T-helper 1 cell treated with Interleukin-12 subunit alpha and Interleukin-12 subunit beta and Interleukin-4 antibody, amounts not matched to agents 30 μg/mL and 1 μg/mL, for 36 hours (primary cell): ENCODE measurements at regions not wholly inside any gene's neighbourhood (a gene's known extent, or its start where the extent isn't known, plus 50 kb on each side); places are given as distances from the start of the nearest gene placed in this dataset.

Source experiments
- H3K27ac Mint-ChIP-seq: one replicate; pipeline ENCODE4 v1.8.0; 2021; ENCODE audit warnings: mild to moderate bottlenecking, mixed read lengths
- H3K27me3 Mint-ChIP-seq: one replicate; pipeline ENCODE4 v1.8.0; 2021; ENCODE audit warnings: low read depth, mixed read lengths
- H3K36me3 Mint-ChIP-seq: one replicate; pipeline ENCODE4 v1.8.0; 2021; ENCODE audit warnings: low read depth, mixed read lengths
- H3K4me1 Mint-ChIP-seq: one replicate; pipeline ENCODE4 v1.8.0; 2021; ENCODE audit warnings: low read depth, mixed read lengths
- H3K4me3 Mint-ChIP-seq: one replicate; pipeline ENCODE4 v1.8.0; 2021; ENCODE audit warnings: mild to moderate bottlenecking, moderate library complexity, mixed read lengths
- H3K9me3 Mint-ChIP-seq: one replicate; pipeline ENCODE4 v1.8.0; 2021; ENCODE audit warnings: mixed read lengths

DNA sequence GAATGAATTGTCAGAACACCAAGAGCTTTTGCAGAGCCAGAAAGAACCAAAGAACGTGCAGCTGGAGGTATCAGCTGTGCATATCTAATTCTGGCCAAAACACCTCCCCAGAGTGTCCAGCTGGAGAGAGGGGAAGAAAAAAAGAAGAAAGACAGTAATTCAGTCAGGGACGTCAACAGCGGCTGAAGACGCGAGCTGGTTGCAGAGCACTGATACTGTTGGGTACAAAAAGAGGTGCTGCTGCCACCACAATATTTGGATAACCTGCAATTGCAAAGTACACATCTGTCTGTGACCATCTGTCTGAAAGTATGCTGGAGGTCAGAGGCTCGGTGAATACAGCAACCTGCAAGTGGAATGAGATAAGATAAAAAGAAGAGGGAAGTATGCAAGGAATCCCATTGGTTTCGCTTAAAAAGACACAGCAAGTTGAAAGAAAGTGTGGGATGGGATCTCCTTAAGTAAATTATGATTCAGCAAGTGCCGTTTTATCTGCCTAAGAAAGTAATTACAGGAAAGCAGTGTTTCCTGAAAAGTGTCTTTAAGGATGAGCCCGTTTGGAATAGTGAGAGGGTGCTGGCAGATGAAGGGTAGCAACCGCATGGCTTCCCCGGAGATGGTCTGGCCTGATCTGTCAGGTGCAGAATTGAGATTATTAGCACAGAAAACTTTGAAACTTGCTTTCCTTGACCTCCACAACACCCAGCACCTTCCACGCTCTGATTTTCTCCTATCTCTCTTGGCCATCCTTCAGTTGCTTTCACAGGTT lies 189.9 kb upstream of the PRDM1 start:
- H3K4me1 Mint-ChIP-seq: peaks cover 46% of the 10 kb centered on the region
- H3K9me3 Mint-ChIP-seq: peaks cover 23% of the 10 kb centered on the region
- no peak overlapping the region for H3K4me3 Mint-ChIP-seq
- no peaks in the 10 kb centered on the region for H3K27me3 Mint-ChIP-seq
- no peak overlapping the region for H3K27ac Mint-ChIP-seq
- peaks cover 19% of the 10 kb centered on the region for H3K36me3 Mint-ChIP-seq

DNA sequence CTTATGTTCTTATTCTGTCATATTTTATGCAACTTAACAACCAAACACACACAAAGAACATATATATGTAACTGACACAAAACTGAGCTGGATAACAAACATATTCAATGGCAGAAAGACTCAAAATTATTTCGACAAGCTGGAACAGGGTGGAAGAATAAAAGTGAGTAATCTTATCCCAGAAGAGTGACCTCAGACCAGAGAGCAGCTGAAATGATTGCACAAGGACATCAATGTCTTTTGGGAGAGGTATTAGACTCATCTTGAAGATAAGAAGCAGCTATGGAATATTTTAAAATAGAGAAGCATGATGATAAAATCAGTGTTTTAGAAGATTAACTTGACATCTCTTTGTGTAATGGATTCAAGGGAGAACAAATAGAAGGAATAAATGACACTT lies 191.6 kb upstream of the PRDM1 start:
- no peaks in the 10 kb centered on the region for H3K27me3 Mint-ChIP-seq
- H3K4me3 Mint-ChIP-seq: no peak overlapping the region
- peaks cover 36% of the 10 kb centered on the region for H3K4me1 Mint-ChIP-seq
- H3K36me3 Mint-ChIP-seq: peaks cover 20% of the 10 kb centered on the region
- peaks cover 21% of the 10 kb centered on the region for H3K9me3 Mint-ChIP-seq
- H3K27ac Mint-ChIP-seq: no peak overlapping the region

GRCh38 chr6:105893741-105894140 lies 192.4 kb upstream of the PRDM1 start:
- H3K27ac Mint-ChIP-seq: no peak overlapping the region
- H3K36me3 Mint-ChIP-seq: peaks cover 20% of the 10 kb centered on the region
- peaks cover 23% of the 10 kb centered on the region for H3K9me3 Mint-ChIP-seq
- H3K4me3 Mint-ChIP-seq: no peak overlapping the region
- H3K4me1 Mint-ChIP-seq: peaks cover 34% of the 10 kb centered on the region
- H3K27me3 Mint-ChIP-seq: no peaks in the 10 kb centered on the region

DNA sequence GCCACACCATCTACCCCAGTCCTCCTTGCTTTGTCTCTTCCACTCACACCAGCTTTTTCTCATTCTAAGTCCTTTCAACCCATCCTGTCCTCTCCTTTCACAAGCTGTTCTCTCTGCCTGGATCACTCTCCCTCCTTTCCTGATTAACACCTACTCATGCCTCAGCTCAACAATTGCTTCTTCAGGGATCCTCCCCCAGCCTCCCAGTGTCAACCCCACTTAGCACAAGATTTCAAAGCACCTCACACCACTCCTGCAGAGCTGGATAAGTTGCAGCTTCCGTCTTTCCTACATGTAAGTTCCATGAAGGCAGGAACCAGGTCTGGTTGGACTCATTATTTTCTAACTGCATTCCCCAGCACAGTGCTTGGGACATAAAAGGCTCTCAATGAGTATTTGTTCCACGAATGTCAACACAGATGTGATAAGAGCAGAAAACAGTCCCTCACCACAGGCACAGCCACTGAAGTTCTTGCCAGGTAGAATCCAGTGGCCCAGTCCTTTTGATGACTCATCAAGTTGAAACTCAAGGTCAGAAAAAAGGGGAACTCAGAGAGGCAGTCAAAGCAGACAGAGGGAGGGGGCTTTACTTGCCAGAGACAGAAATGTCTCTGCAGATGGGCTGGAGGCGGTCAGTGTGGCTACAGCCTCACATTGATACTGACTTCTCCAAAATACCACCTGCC lies 193.4 kb upstream of the PRDM1 start:
- H3K36me3 Mint-ChIP-seq: peaks cover 19% of the 10 kb centered on the region

DNA sequence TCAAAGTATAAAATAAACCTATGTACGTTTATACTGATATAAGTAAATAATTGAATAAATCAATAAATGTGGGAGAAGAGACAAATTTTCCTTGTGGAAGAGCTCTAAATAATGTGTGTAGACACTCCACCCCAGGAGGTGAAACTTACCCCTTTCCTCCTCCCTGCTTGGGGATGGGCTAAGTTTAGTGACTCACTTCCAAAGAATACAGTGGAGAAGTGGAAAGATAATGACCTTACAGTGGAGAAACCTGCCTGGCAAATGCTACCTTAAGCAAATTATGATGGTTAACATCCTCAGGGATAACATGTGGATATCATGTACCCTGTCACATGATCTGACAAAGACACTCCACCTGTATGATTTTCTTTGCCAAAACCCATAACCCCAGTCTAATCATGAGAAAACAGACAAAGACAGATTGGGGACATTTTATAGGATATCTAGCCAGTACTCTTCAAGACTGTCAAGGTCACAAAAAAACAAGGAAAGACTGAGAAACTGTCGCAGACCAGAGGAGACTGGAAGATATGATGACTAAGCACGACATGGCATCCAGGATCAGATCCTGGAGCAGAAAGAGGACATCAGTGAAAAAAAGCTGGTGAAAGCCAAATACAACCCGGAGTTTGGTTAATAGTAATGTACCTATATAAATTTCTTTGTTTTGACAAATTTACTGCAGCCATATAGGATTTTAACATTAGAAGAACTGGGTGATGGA lies 195.5 kb upstream of the PRDM1 start:
- no peak overlapping the region for H3K27ac Mint-ChIP-seq
- peaks cover 21% of the 10 kb centered on the region for H3K36me3 Mint-ChIP-seq
- H3K27me3 Mint-ChIP-seq: no peaks in the 10 kb centered on the region
- H3K9me3 Mint-ChIP-seq: peaks cover 17% of the 10 kb centered on the region
- no peak overlapping the region for H3K4me3 Mint-ChIP-seq
- H3K4me1 Mint-ChIP-seq: peaks cover 42% of the 10 kb centered on the region

More for the DNA sequence above, 193.4 kb upstream of the PRDM1 start:
- peak overlapping the region; percentile 29 for H3K4me3 Mint-ChIP-seq
- H3K4me1 Mint-ChIP-seq: peaks cover 29% of the 10 kb centered on the region
- H3K27me3 Mint-ChIP-seq: no peaks in the 10 kb centered on the region
- H3K9me3 Mint-ChIP-seq: peaks cover 17% of the 10 kb centered on the region
- peak overlapping the region; percentile 24 for H3K27ac Mint-ChIP-seq

DNA sequence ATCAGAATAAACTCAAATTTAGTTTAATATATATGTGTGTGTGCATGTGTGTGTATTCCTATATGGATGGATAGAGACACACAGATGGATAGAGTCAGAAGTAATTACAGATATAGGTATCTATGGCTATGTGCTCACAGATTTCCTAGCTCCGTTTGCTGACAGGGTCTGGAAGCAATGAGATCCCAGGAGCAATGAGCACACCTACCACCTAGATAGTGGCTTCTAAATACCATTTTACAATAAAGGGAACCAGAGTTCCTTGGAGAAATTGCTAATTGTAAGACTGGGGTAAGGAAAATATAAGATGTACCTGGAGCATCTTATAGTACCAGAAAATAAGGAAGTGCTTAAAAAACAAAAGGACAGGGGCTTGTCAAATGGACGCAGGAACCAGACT lies 196.2 kb upstream of the PRDM1 start:
- Mint-ChIP-seq H3K36me3 (peaks cover 23% of the 10 kb centered on the region), H3K27ac (no peak overlapping the region), H3K9me3 (peaks cover 15% of the 10 kb centered on the region), H3K27me3 (no peaks in the 10 kb centered on the region), H3K4me3 (no peak overlapping the region), H3K4me1 (peaks cover 48% of the 10 kb centered on the region)

GRCh38 chr6:105886814-105887544 lies 199.2 kb upstream of the PRDM1 start:
- no peak overlapping the region for H3K27ac Mint-ChIP-seq
- peaks cover 9% of the 10 kb centered on the region for H3K9me3 Mint-ChIP-seq
- H3K27me3 Mint-ChIP-seq: no peaks in the 10 kb centered on the region
- H3K4me3 Mint-ChIP-seq: no peak overlapping the region
- peaks cover 16% of the 10 kb centered on the region for H3K36me3 Mint-ChIP-seq
- H3K4me1 Mint-ChIP-seq: peaks cover 46% of the 10 kb centered on the region

- Mint-ChIP-seq H3K36me3 (peaks cover 14% of the 10 kb centered on the region), H3K27ac (peak overlapping the region; percentile 62), H3K9me3 (peaks cover 9% of the 10 kb centered on the region), H3K4me1 (peaks cover 44% of the 10 kb centered on the region), H3K4me3 (no peak overlapping the region), H3K27me3 (no peaks in the 10 kb centered on the region)
Measured at GRCh38 chr6:105886066-105886813, 199.9 kb upstream of the PRDM1 start.

GRCh38 chr6:105884426-105884825 lies 201.7 kb upstream of the PRDM1 start:
- no peak overlapping the region for H3K27ac Mint-ChIP-seq
- peaks cover 55% of the 10 kb centered on the region for H3K4me1 Mint-ChIP-seq
- H3K4me3 Mint-ChIP-seq: no peak overlapping the region
- H3K27me3 Mint-ChIP-seq: no peaks in the 10 kb centered on the region
- peaks cover 5% of the 10 kb centered on the region for H3K9me3 Mint-ChIP-seq
- peaks cover 14% of the 10 kb centered on the region for H3K36me3 Mint-ChIP-seq

DNA sequence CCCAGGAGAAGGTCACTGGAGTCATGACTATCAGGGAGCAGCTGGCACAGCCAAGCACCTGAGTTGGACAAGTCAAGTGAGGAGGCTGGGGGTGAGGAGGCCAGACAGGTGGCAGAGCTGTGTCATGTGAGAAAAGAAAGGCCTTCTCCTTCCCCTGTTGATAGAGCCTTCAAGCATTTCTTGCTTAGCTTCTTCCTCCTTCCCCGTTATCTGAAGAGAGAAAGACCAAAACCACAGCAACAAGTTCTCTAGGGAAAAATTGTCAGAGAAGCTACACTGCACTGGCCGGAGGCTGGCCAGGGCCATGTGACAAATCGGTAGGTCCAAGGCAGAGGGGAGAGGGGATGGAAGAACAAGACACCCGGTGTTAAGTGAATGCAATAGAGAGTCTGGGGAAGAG lies 202.1 kb upstream of the PRDM1 start:
- H3K9me3 Mint-ChIP-seq: peaks cover 2% of the 10 kb centered on the region
- H3K27ac Mint-ChIP-seq: no peak overlapping the region
- H3K4me1 Mint-ChIP-seq: peaks cover 58% of the 10 kb centered on the region
- no peak overlapping the region for H3K4me3 Mint-ChIP-seq
- H3K27me3 Mint-ChIP-seq: no peaks in the 10 kb centered on the region
- peaks cover 13% of the 10 kb centered on the region for H3K36me3 Mint-ChIP-seq

GRCh38 chr6:105882828-105883227 lies 203.3 kb upstream of the PRDM1 start:
- peaks cover 5% of the 10 kb centered on the region for H3K9me3 Mint-ChIP-seq
- peaks cover 59% of the 10 kb centered on the region for H3K4me1 Mint-ChIP-seq

DNA sequence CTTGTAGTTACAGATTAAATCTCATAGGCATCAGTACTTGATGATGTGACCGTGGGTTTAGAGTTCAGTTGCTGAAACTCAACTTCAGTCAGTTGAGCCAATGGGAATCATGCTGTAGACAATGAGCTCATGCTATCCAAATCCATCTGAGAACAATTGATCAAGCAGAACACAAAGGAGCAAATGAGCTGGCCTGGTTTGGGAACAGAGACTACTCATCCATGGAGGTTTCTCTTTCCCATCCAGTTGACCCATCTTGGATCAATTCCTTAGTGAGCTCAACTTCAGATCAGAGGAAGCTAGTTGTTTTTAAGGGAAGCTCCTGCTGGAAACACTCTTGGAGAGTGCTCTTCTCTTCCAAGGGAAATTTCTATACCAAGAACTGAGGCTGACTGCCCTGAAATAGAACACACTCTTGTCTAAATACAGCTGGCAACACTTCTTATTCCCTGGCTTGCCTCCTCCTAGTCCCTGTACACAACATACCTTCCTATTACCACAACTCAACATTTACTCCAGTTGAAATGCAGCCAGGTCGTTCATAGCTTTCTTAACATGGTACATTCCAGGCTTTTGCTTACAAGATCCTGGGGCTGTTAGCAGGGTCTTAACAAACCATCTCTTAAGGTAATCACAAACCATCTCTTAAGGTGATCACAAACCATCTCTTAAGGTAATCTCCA lies 203.9 kb upstream of the PRDM1 start:
- H3K36me3 Mint-ChIP-seq: peaks cover 16% of the 10 kb centered on the region
- no peak overlapping the region for H3K27ac Mint-ChIP-seq
- H3K4me1 Mint-ChIP-seq: peaks cover 54% of the 10 kb centered on the region
- H3K9me3 Mint-ChIP-seq: peaks cover 8% of the 10 kb centered on the region
- H3K4me3 Mint-ChIP-seq: no peak overlapping the region
- H3K27me3 Mint-ChIP-seq: no peaks in the 10 kb centered on the region

More at GRCh38 chr6:105882828-105883227, 203.3 kb upstream of the PRDM1 start:
- no peak overlapping the region for H3K4me3 Mint-ChIP-seq
- H3K36me3 Mint-ChIP-seq: peaks cover 14% of the 10 kb centered on the region
- no peak overlapping the region for H3K27ac Mint-ChIP-seq
- H3K27me3 Mint-ChIP-seq: no peaks in the 10 kb centered on the region

DNA sequence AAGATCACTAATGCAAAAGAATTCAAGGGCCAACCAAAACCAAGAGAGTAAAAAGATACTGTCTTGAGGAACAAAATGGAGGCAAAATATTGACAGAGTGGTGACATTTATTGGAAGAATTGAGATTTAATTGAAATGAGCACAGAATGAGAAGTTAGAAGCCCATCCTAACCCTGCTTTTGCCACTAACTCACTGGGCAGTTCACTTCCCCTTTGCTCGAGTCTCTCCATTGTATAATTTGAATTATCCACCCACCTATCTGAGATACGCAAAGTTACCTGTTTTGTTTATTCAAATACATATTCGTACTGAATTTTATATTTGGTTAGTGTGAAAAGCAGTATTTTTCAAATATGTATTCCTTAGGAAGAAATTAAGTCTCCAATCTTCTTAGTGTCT lies 204.5 kb upstream of the PRDM1 start:
- H3K36me3 Mint-ChIP-seq: peaks cover 16% of the 10 kb centered on the region
- peaks cover 51% of the 10 kb centered on the region for H3K4me1 Mint-ChIP-seq
- no peak overlapping the region for H3K4me3 Mint-ChIP-seq
- no peaks in the 10 kb centered on the region for H3K27me3 Mint-ChIP-seq
- H3K9me3 Mint-ChIP-seq: peaks cover 8% of the 10 kb centered on the region
- H3K27ac Mint-ChIP-seq: no peak overlapping the region
